Stimulated activated naive CD8-positive, alpha-beta T cell treated with anti-CD3 and anti-CD28 coated beads, Interleukin-15, amount 100 ng/mL, for 72 hours (primary cell): ENCODE measurements at regions not wholly inside any gene's neighbourhood (a gene's known extent, or its start where the extent isn't known, plus 50 kb on each side); places are given as distances from the start of the nearest gene placed in this dataset.
A peak's percentile ranks its signal among the peaks of the same experiment; 100 is the strongest.

ENCODE experiments used
- ATAC-seq: fragments of 150-1000 bp; cut with Tn5 transposase; 2 replicates; pipeline ENCODE4 v1.10.0; 2021; ENCODE audit warnings: mild to moderate bottlenecking, moderate library complexity
- DNase-seq, 2 donors: peaks; one replicate each; pipeline ENCODE4 v3.0.0; 2021 to 2022
- H3K27ac Mint-ChIP-seq, 2 donors: one replicate each; pipeline ENCODE4 v1.8.0; 2022; ENCODE audit warnings: mild to moderate bottlenecking in 2 of 2, mixed read lengths in 2 of 2, moderate library complexity in 2 of 2
- H3K27me3 Mint-ChIP-seq: one replicate; pipeline ENCODE4 v1.8.0; 2022; ENCODE audit warnings: mixed read lengths
- H3K4me1 Mint-ChIP-seq: one replicate; pipeline ENCODE4 v1.8.0; 2022; ENCODE audit warnings: mild to moderate bottlenecking, mixed read lengths
- H3K4me3 Mint-ChIP-seq, 2 donors: one replicate each; pipeline ENCODE4 v1.8.0; 2022; ENCODE audit warnings: mild to moderate bottlenecking in 2 of 2, mixed read lengths in 2 of 2, moderate library complexity in 1 of 2
- H3K9me3 Mint-ChIP-seq, 2 donors: one replicate each; pipeline ENCODE4 v1.8.0; 2022; ENCODE audit warnings: mixed read lengths in 2 of 2

- Mint-ChIP-seq H3K4me1 (no peaks in the 10 kb centered on the region), H3K9me3 (peaks cover 0 to 8% of the 10 kb centered on the region in 2 donors), H3K27me3 (peaks cover 1% of the 10 kb centered on the region), H3K27ac (no peak overlapping the region), H3K4me3 (no peak overlapping the region)
- DNase-seq (no peak), ATAC-seq (no peak)
Measured at GRCh38 chr6:47396401-47397069, 81.1 kb upstream of the CD2AP start.

GRCh38 chr6:47400581-47400980, 77.0 kb upstream of the CD2AP start:
- no peak overlapping the region for H3K4me3 Mint-ChIP-seq
- no peaks in the 10 kb centered on the region for H3K4me1 Mint-ChIP-seq
- H3K9me3 Mint-ChIP-seq, result no peaks in the 10 kb centered on the region
- no peaks in the 10 kb centered on the region for H3K27me3 Mint-ChIP-seq
- H3K27ac Mint-ChIP-seq, result peak overlapping the region in 1 of 2 donors; percentile 2
- no peak for ATAC-seq
- DNase-seq, result no peak

GRCh38 chr6:47402081-47402480, 75.5 kb upstream of the CD2AP start:
- H3K27ac Mint-ChIP-seq, result no peak overlapping the region
- H3K27me3 Mint-ChIP-seq, result no peaks in the 10 kb centered on the region
- no peak for ATAC-seq
- no peaks in the 10 kb centered on the region for H3K9me3 Mint-ChIP-seq
- H3K4me3 Mint-ChIP-seq, result no peak overlapping the region
- no peaks in the 10 kb centered on the region for H3K4me1 Mint-ChIP-seq
- DNase-seq, result no peak

DNA sequence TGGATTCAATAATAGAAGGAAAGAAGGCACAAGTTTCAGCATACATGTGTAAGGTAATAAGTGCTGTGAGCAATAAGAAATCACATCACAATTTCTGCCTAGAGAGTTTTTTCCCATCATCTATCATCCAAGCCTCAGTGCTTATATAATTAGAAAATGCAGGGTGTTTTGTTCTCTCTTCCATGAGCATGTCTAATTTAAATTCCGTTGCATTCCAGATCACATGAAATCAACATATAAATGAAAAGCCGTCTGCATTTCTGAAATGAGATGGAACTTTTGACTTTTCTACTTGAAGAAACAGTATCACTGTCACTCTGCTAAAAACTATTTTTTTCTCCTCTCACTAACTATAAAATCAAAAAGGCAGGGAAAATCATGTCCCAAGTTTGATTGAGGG, 74.5 kb upstream of the CD2AP start:
- DNase-seq (no peak), ATAC-seq (no peak)
- Mint-ChIP-seq H3K4me3 (no peak overlapping the region), H3K4me1 (no peaks in the 10 kb centered on the region), H3K27me3 (no peaks in the 10 kb centered on the region), H3K9me3 (no peaks in the 10 kb centered on the region), H3K27ac (no peak overlapping the region)

DNA sequence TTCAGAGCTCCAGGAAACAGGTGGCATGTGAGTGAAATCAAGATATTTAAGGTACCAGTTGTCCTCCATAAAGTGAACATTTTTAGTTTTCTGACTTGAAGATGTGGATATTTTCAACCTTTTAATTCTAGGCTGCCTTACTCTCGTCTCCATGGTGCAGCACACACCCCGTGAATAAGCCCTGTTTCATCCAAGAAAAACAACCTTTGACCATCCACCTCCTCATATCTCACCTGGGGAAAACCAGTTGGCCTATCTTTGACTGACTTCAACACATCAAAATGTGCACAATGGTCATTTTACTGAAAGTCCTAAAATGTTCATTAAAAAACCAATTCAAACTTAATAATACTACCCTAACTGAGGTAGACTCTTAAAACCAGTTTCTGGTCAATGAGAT, 73.8 kb upstream of the CD2AP start:
- no peaks in the 10 kb centered on the region for H3K27me3 Mint-ChIP-seq
- ATAC-seq (no peak), DNase-seq (no peak)
- no peaks in the 10 kb centered on the region for H3K9me3 Mint-ChIP-seq
- no peak overlapping the region for H3K4me3 Mint-ChIP-seq
- no peaks in the 10 kb centered on the region for H3K4me1 Mint-ChIP-seq
- H3K27ac Mint-ChIP-seq, result no peak overlapping the region

DNA sequence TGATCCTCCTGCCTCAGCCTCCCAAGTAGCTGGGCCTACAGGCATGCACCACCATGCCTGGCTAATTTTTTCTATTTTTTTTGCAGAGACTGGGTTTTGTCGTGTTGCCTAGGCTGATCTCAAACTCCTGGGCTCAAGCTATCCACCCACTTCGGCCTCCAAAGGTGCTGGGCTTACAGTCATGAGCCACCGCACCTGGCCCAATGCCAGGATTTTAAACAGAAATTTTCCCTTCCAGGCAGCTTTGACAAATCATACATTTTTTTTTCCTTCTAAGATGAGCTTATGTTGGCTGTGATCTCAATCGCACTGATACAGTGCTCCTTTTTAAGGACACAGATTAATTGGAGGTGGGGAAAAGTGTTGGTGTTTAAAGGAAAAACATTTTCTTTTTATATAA, 73.2 kb upstream of the CD2AP start:
- H3K9me3 Mint-ChIP-seq, result no peaks in the 10 kb centered on the region
- no peaks in the 10 kb centered on the region for H3K4me1 Mint-ChIP-seq
- H3K4me3 Mint-ChIP-seq, result no peak overlapping the region
- ATAC-seq (no peak), DNase-seq (no peak)
- H3K27me3 Mint-ChIP-seq, result no peaks in the 10 kb centered on the region
- no peak overlapping the region for H3K27ac Mint-ChIP-seq

DNA sequence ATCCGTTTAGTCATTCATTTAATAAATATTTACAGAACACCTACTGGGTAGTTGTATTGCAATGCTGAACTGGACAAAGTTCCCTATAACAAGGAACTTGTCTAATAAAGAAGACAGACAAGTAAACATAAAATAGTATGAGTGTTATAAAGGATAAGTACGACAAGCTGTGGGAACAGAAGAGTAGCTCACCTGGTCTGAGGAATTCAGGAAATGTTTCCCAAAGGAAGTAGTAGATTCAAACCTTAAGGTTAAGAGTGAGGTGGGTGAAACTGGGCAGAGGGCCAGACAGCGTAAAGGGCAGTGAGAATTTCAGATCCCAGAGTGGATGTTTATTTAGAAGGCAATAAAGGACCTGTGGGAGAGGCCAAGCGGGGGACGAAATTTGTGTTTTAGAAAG, 72.3 kb upstream of the CD2AP start:
- DNase-seq (no peak), ATAC-seq (no peak)
- H3K27ac Mint-ChIP-seq, result peak overlapping the region in 1 of 2 donors; percentile 2
- H3K9me3 Mint-ChIP-seq, result no peaks in the 10 kb centered on the region
- H3K27me3 Mint-ChIP-seq, result no peaks in the 10 kb centered on the region
- no peaks in the 10 kb centered on the region for H3K4me1 Mint-ChIP-seq
- H3K4me3 Mint-ChIP-seq, result no peak overlapping the region

DNA sequence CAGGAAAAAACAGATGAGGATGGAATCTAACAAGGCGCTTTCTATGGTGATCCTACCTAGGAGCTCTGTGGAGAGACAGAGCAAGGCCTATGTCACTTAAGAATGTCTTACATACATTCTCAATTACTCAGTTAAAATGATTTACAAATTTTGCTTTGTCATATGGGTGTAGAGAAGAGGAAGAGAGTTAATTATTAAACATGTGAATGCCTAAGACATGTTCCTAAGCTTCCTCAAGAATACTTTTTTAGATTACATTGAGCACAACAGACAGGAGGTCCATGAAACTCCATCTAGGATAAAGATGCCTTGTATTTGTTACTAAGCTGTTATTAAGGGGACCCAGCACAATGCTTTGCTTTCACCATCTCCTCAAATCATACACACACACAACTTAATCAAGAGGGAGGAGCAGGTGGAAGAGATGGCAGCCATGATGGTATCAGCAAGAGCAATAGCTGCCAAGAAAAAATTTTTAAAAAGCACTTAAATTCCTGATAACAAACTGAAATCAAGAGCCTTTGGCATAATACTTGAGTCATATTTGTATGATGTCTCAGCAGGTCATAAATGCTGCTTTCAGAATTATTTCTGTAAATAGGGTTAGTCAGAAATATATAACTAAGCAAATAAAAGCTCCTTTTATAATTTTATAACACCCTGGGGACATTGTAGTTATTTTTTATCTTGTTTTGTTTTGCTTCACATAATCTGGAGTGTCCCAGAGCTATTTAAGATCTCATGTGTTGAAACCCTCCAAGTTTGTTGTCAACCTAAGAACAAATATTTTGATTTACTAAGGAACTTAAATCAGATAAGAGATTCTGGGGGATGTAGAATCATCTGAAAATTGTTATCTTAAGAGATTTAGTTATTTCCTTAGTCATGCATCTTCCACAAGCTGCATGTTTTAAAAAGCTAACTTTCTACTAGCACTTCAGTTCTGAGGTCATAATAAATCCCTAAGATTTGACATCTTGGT, 70.0 kb upstream of the CD2AP start:
- no peak for ATAC-seq
- no peak for DNase-seq
- H3K27me3 Mint-ChIP-seq, result no peaks in the 10 kb centered on the region

DNA sequence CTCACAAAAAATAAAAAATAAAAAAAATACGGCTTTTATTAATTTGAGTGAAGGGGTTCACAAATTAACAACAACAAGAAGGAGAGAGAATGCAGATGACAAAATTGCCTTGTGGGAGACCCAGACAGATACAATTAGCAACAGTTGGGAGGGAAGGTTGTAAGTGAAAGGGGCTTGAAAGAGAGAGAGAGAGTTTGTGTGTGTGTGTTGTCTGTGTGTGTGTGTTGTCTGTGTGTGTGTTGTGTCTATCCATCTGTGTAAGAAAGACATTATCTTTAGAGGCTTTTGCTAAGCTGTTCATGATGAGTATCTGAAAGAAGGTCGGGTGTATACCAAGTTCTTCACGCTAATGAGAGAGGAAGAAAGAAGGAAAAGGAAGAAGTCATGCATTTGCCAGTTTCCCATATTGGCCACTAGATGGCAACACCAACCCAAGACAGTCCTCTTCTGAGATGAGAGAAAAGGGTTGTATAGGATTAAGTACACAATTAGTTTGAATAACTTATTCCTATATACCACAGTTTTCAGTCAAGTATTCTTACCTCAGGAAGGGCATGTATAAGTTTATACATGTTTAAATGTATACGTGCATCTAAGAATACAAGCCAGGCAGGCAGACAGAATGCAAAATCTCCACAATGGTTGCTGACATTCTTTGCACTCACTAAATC, 63.7 kb upstream of the CD2AP start:
- Mint-ChIP-seq H3K27ac (peak overlapping the region; percentile 95 to 98), H3K27me3 (no peaks in the 10 kb centered on the region), H3K4me3 (peak overlapping the region; percentile 55 to 79), H3K9me3 (no peaks in the 10 kb centered on the region), H3K4me1 (peaks cover 17% of the 10 kb centered on the region)
- DNase-seq (peak; percentile 23 to 28), ATAC-seq (peak; percentile 81)

More for the DNA sequence above, 70.0 kb upstream of the CD2AP start:
- Mint-ChIP-seq H3K4me3 (no peak overlapping the region), H3K9me3 (no peaks in the 10 kb centered on the region), H3K4me1 (no peaks in the 10 kb centered on the region), H3K27ac (no peak overlapping the region)

- H3K27me3 Mint-ChIP-seq, result no peaks in the 10 kb centered on the region
- peak overlapping the region; percentile 95 to 98 for H3K27ac Mint-ChIP-seq
- peak; percentile 69 for ATAC-seq
- H3K4me1 Mint-ChIP-seq, result peaks cover 17% of the 10 kb centered on the region
- H3K9me3 Mint-ChIP-seq, result no peaks in the 10 kb centered on the region
- H3K4me3 Mint-ChIP-seq, result peak overlapping the region; percentile 55 to 79
- peak; percentile 6 to 10 for DNase-seq
Measured at GRCh38 chr6:47414423-47415167, 63.0 kb upstream of the CD2AP start.

DNA sequence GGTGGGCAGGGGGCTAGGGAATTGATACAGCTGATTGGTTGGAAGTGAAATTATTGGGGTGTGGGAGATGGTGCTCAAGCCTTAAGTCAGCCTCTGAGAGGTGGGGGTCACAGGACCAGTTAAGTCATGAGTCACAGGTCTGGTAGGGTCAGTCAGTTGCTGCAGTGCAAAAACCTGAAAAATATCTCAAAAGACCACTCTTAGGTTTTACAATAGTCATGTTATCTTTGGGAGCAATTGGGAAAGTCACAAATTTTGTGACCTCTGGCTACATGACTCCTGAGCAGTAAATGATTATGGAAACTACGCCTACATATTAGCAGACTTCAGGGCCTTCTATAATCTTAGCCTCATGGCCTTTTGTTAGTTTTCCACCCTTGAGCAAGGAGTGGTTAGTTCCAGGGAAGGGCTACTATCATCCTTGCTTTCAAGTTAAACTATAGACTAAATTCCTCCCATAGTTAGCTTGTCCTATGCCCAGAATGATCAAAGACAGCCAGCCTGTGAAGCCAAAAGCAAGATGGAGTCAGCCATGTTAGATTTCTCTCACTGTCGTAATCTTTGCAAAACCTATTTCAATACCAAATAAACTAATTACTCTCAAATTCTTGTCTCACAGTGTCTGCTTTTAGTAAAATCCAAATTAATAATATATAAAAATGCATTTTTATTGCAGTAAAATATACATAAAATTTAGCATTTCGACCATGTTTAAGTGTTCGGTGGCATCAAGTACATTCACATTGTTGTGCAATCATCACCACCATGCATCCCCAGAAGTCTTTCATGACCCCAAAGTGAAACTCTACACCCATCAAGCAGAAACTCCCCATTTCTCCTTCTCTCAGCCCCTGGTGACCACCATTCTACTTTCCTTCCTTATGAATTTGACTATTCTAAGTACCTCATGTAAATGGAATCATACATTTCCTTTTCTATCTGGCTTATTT, 60.9 kb upstream of the CD2AP start:
- no peak overlapping the region for H3K27ac Mint-ChIP-seq
- no peaks in the 10 kb centered on the region for H3K9me3 Mint-ChIP-seq
- peaks cover 17% of the 10 kb centered on the region for H3K4me1 Mint-ChIP-seq
- no peak for DNase-seq
- H3K4me3 Mint-ChIP-seq, result no peak overlapping the region
- no peaks in the 10 kb centered on the region for H3K27me3 Mint-ChIP-seq
- ATAC-seq, result no peak

- Mint-ChIP-seq H3K9me3 (no peaks in the 10 kb centered on the region), H3K4me1 (peaks cover 7% of the 10 kb centered on the region), H3K4me3 (no peak overlapping the region), H3K27ac (no peak overlapping the region), H3K27me3 (no peaks in the 10 kb centered on the region)
- ATAC-seq (no peak), DNase-seq (no peak)
Measured at GRCh38 chr6:47419621-47420020, 58.0 kb upstream of the CD2AP start.

DNA sequence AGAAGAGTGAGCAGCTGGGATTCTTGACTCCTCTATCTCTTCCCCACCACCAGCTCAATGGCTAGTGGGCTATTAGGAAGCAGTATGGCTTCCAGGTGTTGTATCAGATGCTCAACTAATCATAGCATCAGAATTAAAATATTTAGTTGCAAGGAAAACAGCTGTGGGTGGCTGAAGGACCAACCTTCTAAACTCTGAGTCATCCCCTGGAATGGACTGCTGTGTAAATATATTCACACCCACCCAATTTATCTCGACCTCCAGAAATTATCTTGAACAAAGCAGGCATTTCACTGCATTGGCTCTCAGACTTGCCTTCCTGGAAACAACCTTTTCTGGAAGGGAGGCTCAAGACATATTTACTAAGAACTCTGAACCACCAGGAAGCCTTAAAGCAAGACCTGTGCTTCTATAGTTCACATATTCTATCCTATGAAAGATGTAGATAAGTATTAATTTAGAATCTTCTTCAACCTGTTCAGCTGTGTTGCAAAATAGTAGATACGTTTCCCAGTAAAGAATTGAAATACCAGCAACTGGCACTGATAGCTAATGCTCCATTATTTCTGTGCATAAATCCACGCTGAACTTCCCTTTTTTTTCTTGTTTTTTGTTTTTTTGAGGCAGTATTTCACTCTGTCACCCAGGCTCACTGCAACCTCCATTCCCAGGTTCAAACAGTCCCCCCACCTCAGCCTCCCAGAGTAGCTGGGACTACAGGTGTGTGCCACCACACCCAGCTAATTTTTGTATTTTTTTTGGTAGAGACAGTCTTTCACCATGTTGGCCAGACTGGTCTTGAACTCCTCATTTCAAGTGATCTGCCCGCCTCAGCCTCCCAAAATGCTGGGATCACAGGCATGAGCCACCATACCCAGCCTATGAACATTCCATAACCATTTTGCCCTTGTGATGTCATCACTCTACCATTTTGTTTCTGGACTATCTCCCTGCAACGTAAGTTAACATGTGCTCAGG, 56.9 kb upstream of the CD2AP start:
- Mint-ChIP-seq H3K27me3 (no peaks in the 10 kb centered on the region), H3K4me1 (no peaks in the 10 kb centered on the region), H3K4me3 (no peak overlapping the region), H3K9me3 (no peaks in the 10 kb centered on the region), H3K27ac (no peak overlapping the region)
- no peak for DNase-seq
- no peak for ATAC-seq
